HG03571 (cell line): ENCODE measurements at regions not wholly inside any gene's neighbourhood (a gene's known extent, or its start where the extent isn't known, plus 50 kb on each side); places are given as distances from the start of the nearest gene placed in this dataset.

Experiments
- ATAC-seq: cut with Tn5 transposase; IDR thresholded peaks from one replicate; pipeline ENCODE4 v1.9.1; 2021; ENCODE audit not compliant: unreplicated experiment

- ATAC-seq = no peak
Measured at GRCh38 chr6:22878706-22879105, 309.3 kb downstream of the HDGFL1 start.

DNA sequence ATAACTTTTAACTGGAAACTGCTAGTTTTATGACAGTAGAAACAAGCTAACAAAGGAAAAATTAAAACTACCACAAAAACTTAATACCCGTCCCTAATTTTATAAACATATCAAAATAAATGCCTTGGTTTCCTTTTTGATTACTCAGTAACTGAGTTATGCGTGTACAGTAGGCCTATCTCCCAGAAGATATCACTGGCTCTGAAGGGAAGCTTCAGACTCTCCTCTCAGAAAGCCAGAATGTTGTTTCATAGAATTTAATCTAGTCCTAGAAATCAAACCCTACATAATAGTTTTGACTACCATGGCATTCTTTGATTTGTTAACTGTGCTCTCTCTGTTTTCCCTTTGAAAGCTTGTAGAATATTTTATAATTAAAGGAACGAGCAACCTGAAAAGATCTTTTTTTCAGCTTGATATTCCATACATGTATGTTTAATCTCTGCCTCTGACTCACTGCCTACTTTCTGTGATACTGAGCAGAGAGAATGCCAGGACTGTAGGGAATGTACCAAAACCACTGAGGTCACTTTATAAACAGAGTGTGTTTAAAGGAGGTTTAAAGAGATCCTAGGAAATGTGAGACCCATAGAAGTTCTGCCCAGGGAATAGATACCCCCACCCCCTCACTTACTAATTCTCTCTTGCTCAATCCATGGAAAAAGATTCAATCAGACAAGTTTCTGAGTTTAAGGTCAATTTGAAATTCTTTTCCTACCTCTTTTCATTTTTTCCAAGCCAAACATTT lies 311.5 kb downstream of the HDGFL1 start:
- ATAC-seq = no peak

GRCh38 chr6:22882581-22882980 lies 313.2 kb downstream of the HDGFL1 start:
- no peak for ATAC-seq

DNA sequence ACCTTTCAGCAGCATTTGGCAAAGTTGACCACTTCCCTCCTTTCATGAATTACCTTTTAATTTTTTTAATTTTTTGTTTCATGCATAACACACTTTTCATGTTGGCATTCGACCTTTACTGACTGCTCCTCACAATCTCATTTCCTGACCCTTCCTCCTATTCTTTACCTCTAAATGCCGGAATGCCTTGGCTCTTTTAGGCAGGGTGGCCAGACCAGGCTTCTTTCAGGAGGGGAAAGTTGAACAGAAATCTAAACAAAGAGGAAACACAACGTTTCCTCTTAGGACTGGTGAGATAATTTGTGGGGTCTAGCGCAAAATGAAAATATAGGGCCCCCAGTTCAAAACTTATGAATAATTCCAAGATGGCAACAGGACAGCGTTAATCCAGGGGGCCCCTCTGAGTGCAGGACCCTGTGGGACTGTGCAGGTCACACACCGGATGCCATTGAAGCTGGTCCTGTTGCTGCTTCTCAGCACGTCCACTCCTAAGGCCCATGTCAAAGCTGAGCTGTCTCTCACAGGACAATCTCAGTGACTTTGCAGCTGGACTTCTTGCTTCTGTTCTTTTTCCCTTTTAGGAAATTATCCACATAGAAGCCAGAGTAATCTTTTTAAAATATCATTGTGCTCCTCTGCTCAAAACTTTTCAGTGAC lies 313.8 kb downstream of the HDGFL1 start:
- no peak for ATAC-seq

GRCh38 chr6:22884456-22884855 lies 315.1 kb downstream of the HDGFL1 start:
- no peak for ATAC-seq

DNA sequence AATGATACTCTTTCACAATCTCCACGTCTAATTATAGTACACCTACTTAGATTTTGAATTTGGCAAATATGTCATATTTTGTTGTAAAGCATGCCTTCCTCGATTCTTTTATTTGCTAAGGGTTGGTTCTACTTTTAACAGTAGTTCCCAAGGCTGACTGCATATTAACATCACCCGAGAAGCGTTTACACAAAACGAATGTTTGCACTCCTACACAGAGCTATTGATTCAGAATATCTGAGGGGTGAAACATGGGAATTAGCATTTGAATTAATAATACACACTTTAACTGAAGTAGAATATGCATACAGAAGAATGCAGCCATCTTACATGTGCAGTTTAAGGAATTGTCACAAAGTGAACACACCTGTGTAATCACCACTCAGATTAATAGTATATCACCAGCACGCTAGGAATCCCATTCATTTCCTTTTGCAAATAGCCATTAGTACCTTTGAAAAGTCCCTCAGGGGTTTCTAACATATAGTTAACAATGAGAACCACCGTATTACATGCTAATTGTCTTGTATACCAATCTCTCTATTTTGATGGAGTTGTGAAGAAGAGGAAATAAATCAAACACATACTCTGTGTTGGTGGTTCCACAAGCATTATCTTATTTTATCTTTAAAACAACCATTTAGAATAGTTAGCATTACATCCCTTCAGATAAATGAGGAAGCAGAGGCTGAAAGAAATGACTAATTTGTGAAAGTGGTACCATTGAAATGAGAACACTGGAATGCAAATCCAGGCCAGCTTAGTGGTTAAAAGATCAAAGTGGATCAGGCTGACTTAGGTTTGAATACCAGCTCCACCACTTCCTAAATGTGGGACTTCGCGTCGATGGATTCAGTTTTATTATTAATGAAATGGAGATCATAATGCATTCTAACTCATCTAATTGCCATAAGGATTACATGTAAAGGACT lies 317.6 kb downstream of the HDGFL1 start:
- ATAC-seq = no peak

DNA sequence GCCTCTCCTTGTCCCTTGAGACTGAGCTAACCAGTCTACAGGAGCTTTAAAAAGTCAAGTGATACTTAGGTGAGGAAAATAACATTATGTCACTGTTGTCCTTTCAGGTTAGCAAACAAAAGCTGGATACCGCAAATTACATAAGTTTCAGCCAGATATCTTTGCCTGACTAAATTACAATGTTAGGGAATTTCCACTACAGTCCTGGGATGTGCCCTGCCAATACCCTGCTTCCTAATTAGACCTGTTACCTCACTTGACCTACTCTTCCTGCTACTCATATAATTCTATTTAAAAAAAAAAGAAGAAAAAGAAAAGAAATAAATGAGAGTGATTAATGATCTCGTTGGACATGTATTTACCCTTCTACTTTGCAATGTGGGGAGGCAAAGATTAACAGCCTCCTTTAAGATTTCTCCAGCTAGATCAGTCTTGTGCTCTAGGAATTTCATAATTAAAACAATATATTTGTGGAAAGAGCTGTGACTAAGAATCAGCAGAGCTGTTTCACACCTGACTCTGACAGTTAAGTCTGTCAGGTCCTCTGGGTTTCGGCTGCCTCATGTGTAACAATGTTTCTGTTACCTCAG lies 318.9 kb downstream of the HDGFL1 start:
- no peak for ATAC-seq

DNA sequence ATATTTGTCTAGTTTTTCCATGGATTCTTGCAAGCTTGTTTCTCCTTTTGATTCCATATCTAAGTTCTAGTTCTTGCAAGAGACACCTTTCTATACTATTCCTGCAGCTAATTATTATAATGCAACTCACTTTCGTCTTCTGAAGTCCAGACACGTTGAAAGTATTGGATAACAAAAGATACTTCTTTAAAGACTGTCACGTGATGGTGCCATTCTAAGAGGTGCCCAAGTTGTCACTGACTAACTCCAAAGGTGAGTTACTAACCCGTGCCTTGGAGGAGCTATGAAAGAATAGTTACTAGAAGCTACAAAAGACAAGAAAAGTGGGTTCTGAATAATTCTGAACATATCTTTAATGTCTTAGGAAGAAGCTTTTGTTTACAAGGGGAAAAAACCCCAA lies 322.6 kb downstream of the HDGFL1 start:
- ATAC-seq = no peak

- no peak for ATAC-seq
Measured at GRCh38 chr6:22892452-22892851, 323.1 kb downstream of the HDGFL1 start.

GRCh38 chr6:22896696-22897095 lies 327.3 kb downstream of the HDGFL1 start:
- no peak for ATAC-seq

DNA sequence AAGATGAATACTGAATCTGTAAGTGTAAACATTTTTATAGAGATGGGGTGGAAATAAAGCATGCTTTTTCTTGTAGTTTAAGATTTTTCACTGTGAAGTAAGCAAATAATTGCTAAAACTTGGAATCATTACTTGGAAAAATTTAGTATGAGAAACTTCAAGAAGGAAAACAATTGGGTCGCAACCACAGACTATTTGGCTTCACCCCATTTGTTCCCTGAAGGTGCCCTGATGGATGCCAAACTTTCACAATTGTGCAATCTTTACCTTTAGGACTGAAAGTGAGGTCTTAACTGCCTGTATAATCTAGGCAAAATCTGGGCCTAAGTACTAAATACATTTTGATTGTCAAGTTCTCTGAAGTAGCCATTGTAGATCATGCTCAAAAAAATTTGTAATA lies 330.1 kb downstream of the HDGFL1 start:
- ATAC-seq = no peak

DNA sequence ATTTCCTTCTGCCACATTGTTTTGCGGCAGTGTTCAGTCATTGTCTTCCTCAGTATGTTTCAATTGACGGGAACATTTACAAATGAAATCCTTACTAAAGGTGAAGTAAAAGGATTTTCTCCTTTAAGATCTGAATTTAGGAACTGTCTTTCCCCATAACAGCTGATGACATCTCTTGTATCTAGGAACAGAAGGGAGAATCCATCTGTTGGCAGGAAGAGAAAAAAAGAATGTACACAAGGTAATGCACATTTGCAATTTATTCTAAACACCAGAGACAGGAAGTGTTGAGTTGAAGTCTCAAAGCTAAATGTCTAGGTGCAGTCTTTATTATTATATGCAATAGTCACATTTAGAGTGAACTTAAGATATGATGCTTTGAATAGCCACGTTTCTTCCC lies 334.5 kb downstream of the HDGFL1 start:
- ATAC-seq = no peak

DNA sequence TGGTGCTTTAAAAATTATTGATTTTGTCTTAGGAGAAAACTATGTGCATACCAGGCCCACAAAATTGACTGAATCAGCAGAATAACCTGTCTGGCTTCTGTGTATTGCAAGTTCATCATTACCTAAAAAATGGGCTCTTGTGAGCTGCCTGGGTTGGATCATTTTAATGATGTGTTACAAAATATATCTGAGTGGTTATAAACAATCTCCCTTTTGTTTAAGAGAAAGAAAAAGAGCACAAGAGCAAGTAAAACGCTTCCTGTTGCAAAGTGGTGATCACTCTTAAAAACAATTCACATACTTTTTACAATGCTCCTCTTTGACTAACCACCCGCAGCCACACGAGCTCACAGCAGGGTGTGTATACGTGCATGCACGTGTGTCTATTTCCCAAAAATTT lies 335.1 kb downstream of the HDGFL1 start:
- ATAC-seq = no peak

DNA sequence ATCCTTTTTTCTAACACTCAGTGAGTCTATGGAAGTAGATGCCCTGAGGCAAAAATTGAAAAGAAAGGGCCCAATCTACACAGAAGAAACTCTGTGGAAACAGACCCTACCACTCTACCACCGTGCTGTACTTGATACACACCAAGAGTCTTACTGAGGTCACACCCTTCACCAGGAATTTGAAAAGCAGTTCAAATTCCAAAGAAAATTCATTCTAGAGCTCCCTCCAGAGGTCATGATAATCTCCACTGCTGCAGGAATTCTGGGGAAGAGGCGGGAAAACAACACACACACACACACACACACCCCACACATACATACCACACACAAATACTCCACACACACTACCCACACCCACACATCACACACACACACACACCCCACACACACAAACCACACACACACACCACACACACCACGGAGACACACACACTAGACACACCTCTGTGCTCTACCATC lies 336.8 kb downstream of the HDGFL1 start:
- no peak for ATAC-seq

DNA sequence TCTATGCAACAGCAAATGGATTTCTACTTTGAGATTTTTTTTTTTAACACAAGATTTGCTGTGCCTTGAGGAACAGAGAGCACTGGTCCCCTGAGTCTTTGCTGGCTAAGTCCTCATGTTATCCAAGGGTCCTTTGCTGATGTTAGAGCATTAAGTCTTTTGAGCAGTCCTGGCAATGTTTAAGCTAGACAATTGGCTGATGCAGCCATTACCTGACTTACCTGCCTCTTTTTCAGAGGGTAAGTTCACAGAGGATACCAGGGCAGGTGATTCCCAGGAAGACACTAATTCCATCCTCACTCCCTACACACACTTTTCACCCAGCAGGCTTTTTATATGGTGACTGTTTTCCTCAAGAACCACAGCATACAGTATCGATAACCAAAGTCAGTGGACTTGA lies 337.7 kb downstream of the HDGFL1 start:
- no peak for ATAC-seq

DNA sequence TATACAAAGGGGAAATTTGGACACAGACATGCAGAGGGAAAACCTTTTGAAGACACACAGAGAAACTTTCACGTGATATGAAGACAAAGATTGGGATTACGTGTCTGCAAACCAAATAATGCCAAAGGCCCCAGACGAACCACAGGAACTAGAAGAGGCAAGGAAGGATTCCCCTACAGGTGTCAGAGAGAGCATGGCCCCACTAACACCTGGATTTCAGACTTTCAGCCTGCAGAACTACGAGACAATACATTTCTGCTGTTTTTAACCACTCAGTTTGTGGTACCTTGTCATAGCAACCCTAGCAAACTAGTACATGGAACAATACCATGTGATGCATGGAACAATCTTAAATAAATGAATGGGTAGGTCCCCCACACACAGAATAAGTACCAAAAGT lies 341.0 kb downstream of the HDGFL1 start:
- no peak for ATAC-seq

DNA sequence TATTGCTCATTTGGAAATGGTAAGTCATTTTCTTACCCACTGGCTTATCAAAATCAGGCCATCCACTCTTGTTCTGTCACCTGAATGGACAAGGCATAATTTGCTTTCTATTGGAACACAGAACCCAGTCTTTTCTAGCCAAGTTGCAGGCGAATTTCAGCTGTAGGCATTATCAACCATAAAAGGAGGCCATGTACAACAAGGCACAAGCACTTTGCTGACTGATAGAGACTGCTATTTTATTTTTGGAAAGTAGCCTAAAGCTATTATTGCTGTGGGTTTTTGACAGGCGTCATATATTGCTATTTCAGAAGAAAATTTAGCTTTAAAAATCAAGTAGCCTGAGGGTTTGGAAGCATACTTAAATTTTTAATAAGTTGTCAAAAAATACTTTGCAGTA lies 344.2 kb downstream of the HDGFL1 start:
- no peak for ATAC-seq

- ATAC-seq = no peak
Measured at GRCh38 chr6:22917344-22917743, 348.0 kb downstream of the HDGFL1 start.

GRCh38 chr6:22921828-22922227 lies 352.5 kb downstream of the HDGFL1 start:
- ATAC-seq = no peak

GRCh38 chr6:22925304-22925835 lies 356.0 kb downstream of the HDGFL1 start:
- ATAC-seq = no peak
